Stimulated activated naive CD8-positive, alpha-beta T cell treated with anti-CD3 and anti-CD28 coated beads, Interleukin-15, Interleukin-2, amounts not matched to agents 100 U/mL and 50 U/mL, for 24 hours (primary cell): ENCODE measurements at regions not wholly inside any gene's neighbourhood (a gene's known extent, or its start where the extent isn't known, plus 50 kb on each side); places are given as distances from the start of the nearest gene placed in this dataset.
"Not testable (repeated sequence)": the region's sequence is repeated elsewhere in the genome, so short reads cannot be mapped to it uniquely, and the experiment has no call there.

ENCODE experiments used
- ATAC-seq: fragments of 150-1000 bp; cut with Tn5 transposase; one replicate; pipeline ENCODE4 v1.10.0; 2021
- DNase-seq: peaks from one replicate; pipeline ENCODE4 v3.0.0; 2021

DNA sequence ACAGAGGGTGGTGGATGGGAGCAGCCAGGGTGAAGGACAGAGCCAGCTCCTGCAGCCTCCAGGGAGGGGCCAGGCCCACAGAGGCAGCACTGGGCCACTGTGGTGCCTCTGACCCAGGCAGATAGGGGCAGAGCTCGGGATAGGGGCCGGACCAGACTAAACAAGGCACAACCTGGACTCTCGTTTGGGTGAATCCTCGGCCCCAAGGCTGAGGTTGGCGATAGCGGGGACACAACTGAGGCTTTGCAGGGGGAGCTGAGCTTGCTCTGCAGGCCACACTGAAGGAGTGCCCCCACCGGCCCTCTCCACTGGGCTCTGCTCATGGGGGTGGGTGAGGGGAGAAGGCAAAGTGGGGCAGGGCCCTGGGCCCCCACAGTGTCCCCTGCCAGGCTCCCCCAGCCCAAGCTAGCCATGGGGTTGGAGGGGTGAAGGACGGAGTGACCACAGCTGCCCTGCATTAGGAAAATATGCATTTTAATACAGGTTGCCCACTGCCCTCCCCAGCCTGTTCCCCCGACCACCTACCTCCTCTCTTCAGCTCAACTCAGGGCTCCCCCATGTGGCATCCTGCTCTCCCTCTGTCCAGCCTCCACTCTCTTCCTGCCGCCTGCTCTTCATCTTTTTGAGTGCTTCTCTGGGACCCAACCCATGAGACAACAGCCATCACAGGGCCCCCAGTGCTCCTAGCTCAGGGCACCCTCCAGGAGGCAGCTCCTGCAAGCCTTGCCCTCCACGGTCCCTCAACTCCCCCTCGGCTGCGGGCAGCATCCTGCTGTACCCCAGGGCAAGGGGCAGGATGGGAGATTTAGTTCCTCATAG lies 152.8 kb downstream of the INHBB start:
- no peak for ATAC-seq
- DNase-seq, result no peak

DNA sequence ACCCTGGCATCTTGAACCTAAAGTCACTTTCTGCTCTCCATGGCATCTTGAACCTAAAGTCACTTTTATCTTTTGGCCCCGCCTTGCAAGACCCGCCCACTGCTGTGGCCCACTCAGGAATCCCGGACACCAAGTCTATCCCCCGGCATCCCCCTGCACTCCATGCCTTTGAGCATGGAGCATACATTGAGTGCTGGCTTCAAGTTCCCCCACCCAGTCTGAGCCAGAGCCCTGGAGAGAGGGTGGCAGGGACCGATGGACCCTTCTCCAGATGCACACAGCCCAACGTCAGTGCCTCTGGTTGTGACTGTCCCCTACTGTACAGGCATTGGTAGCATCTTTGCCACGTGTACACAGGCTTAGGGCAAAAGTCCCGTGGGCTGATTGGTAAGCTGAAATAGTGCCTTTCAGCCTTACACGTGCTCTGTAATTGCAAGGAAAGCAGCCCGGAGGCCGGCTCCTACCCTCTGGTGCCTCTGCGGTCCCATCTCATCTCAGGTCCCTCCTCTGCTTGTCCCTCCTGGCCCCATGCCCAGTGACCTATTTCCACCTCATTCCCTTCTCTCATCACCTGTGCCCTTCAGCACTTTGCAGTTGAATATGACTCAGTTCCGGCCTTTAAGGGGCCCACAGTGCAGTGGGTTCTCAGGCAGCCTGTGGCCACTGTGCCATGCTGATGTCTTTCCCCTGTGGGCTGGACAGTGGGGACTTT lies 154.0 kb downstream of the INHBB start:
- DNase-seq (no peak), ATAC-seq (no peak)

- ATAC-seq (no peak), DNase-seq (no peak)
Measured at GRCh38 chr2:120501591-120501990, 155.7 kb downstream of the INHBB start.

DNA sequence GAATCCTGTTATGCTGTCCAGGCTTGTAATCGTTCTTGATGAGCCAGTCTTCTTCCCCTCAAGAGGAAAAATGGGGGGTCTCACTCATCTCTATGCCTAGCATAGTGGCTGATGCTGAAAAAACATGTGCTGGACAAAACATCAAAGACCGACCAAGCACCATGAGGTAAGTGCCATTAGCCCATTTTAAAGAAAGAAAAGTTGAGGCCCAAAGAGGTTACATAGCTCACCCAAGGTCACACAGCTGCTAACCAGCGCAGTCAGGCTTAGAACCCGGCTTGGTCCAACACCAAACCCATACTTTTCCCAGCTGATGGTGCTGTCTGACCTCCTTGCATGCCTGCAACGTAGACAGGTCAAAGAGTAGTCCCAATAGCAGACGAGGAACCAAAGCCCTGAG lies 156.4 kb downstream of the INHBB start:
- DNase-seq, result no peak
- no peak for ATAC-seq

GRCh38 chr2:120502761-120503160 lies 156.8 kb downstream of the INHBB start:
- ATAC-seq, result no peak
- no peak for DNase-seq

DNA sequence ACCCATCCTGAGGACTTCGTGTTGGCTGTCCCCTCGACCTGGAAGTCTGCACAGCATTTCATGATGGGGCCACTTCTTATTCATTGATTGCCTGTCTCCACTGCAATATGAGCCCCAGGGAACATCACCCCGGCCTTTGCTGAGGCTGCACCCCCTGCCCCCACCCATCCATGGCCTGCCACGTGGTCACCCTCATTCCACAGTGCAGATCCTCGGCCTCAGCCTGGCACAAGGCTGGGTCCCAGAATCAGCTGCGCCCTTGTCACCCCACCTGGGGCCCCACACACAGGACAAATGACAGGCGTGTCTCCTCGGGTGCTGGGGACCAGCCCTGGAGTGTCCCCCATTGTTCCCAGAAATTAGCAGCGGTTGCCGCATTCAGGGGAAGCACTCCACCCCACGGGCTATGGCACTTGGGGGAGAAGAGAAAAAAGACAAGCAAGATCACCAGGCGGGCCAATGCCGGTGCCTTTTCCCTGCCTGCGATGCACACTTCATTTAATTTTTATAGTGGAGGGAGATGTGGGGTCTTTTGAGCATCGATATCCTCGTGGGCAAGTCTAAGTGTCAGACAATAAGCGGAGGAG lies 157.4 kb downstream of the INHBB start:
- ATAC-seq, result no peak
- DNase-seq, result no peak

DNA sequence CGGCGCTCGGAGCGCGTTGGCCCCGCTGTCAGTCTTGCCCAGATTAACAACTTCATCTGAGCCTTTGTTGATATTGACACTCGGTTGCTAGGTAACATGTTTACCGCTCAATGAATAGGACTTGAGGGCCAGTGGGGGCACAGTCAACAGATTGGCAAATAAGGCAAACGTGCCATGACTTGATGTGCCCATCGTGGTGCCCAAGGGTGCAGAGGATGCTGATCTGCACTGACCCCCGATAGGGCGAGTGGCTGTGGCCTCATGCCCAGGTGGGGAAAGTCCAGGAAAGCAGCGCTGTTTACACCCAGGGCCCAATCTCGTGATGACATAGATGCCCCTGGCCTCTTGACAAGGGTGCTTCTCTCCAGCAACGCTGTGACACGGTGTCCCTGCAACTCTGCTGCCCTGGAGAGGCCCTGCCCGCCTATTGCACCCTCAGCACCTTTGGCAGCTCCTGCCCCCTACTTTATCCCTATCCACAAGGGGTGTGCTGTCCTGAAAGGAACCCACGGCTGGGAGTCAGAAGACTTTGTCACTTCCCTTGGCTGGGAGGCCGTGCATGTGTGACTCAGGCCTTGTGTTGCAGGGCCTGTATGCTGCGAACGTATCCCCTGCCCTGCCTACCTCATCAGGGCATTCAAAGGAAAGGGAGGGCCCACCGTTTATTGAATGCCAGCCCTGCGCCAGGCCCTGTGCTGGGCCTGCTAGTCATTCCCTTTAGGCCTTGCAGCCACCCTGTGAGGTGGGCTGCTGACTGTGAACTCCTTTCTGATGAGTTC lies 158.0 kb downstream of the INHBB start:
- ATAC-seq (no peak), DNase-seq (no peak)

- DNase-seq (no peak), ATAC-seq (no peak)
Measured at GRCh38 chr2:120504936-120505705, 159.2 kb downstream of the INHBB start.

- ATAC-seq (no peak), DNase-seq (no peak)
Measured at GRCh38 chr2:120508567-120509041, 162.7 kb downstream of the INHBB start.

DNA sequence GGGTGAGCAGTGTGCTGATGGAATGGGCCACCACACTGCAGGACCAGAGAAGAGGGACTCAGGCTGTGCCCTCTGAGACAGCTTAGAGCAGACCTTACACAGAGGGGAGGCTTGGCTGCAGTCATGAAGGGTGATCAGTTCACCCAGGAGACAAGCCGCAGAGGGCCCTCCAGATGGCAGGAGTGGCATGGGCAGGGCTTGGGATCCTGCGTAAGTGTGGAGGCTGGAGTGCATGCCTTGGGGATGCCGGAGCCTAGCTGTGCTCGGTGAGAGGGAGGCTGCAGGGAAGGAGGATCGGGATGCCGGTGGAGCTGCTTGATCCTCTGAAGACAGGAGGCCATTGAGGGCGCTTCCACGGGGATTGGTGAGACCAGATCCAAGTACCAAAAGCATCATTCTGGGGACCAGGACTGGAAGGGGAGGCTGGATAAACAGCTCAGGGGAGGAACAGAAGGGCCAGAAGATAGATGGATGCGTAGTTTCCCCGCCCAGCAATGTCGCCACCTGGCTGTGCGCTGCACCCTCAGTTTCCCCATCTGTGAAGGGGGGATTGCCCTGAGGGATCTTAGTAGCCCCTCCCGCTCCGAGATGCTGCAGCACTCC lies 163.4 kb downstream of the INHBB start:
- ATAC-seq, result no peak
- no peak for DNase-seq

GRCh38 chr2:120509991-120510735 lies 164.2 kb downstream of the INHBB start:
- DNase-seq (no peak), ATAC-seq (no peak)

- ATAC-seq (no peak), DNase-seq (no peak)
Measured at GRCh38 chr2:120510751-120511395, 164.9 kb downstream of the INHBB start.

GRCh38 chr2:120511536-120511935 lies 165.6 kb downstream of the INHBB start:
- no peak for DNase-seq
- ATAC-seq, result no peak

- ATAC-seq (no peak), DNase-seq (no peak)
Measured at GRCh38 chr2:120511947-120512710, 166.2 kb downstream of the INHBB start.

GRCh38 chr2:120513776-120514357 lies 167.9 kb downstream of the INHBB start:
- no peak for ATAC-seq
- no peak for DNase-seq

DNA sequence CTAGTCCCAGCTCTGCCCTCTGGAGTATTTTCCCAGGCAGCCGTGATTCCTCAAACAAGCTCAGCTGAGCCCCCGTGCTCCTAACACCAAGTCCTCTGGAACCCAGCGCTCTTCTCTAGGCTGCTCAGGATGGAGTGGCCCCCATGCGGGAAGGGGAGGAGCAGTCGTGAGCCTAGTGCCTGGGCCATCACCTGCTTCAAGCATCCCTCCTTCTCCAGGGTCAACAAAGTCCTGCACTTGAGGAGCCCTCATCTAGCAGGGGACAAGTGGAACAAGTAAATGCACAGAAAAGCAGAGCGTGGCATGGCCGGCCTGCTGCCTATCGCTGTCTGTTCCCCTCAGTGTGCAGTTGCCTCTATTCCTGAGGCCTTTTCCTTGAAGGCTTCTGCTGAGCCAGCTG lies 168.6 kb downstream of the INHBB start:
- no peak for DNase-seq
- ATAC-seq, result no peak

- ATAC-seq, DNase-seq: not testable (repeated sequence)
Measured at GRCh38 chr2:120515066-120515758, 169.3 kb downstream of the INHBB start.
